Gastroesophageal sphincter (tissue), 3 donors: ENCODE measurements at regions not wholly inside any gene's neighbourhood (a gene's known extent, or its start where the extent isn't known, plus 50 kb on each side); places are given as distances from the start of the nearest gene placed in this dataset.
"Not testable (repeated sequence)": the region's sequence is repeated elsewhere in the genome, so short reads cannot be mapped to it uniquely, and the experiment has no call there.

Experiments used
- CTCF ChIP-seq, 4 experiments: fragments of 200-600 bp in 2 of 4; fragments of 450-650 bp in 2 of 4; sonication (generic) in 1 of 4; IDR thresholded peaks; one replicate each; pipeline ENCODE4 v1.5.1; 2017 to 2019; ENCODE audit warnings: antibody characterized with exemption in 4 of 4, mild to moderate bottlenecking in 2 of 4, moderate library complexity in 2 of 4
- EP300 ChIP-seq: sonication (generic); formaldehyde crosslinking; IDR thresholded peaks from one replicate; pipeline ENCODE4 v1.6.1; 2017; ENCODE audit warnings: antibody characterized with exemption, mild to moderate bottlenecking
- POLR2A ChIP-seq, 2 donors: fragments of 450-650 bp; IDR thresholded peaks; one replicate each; pipeline ENCODE4 v1.6.1; 2017; ENCODE audit warnings: antibody characterized with exemption in 2 of 2, mild to moderate bottlenecking in 2 of 2, moderate library complexity in 1 of 2
- POLR2AphosphoS5 ChIP-seq: sonication (generic); formaldehyde crosslinking; IDR thresholded peaks from one replicate; pipeline ENCODE4 v1.6.1; 2017; ENCODE audit warnings: antibody characterized with exemption

- TF ChIP-seq CTCF (IDR thresholded peaks at IDR 0.05); POLR2A (IDR thresholded peaks at IDR 0.05); POLR2AphosphoS5; EP300: not testable (repeated sequence)
Observed at GRCh38 chr5:1617236-1617755, 93.5 kb upstream of the LPCAT1 start.
